NCI-H2107 treated with DMSO at 0.1 percent for 48 hours (cell line): ENCODE measurements at regions not wholly inside any gene's neighbourhood (a gene's known extent, or its start where the extent isn't known, plus 50 kb on each side); places are given as distances from the start of the nearest gene placed in this dataset.
"Not testable (repeated sequence)": the region's sequence is repeated elsewhere in the genome, so short reads cannot be mapped to it uniquely, and the experiment has no call there.

Experiments
- DNase-seq: peaks from one replicate; lab custom pipeline; 2025; ENCODE audit not compliant: unreplicated experiment; lab: John Stamatoyannopoulos, UW

- DNase-seq, result no peak
These were observed 234.3 kb downstream of the ABCC12 start for GRCh38 chr16:47921535-47921934.

- DNase-seq, result no peak
These were observed 235.1 kb downstream of the ABCC12 start for GRCh38 chr16:47920709-47921108.

- no peak for DNase-seq
These were observed 238.7 kb downstream of the ABCC12 start for GRCh38 chr16:47917118-47917517.

GRCh38 chr16:47916266-47916665, 239.5 kb downstream of the ABCC12 start:
- no peak for DNase-seq

GRCh38 chr16:47907109-47907508, 248.7 kb downstream of the ABCC12 start:
- DNase-seq, result no peak

GRCh38 chr16:47905771-47906170, 250.0 kb downstream of the ABCC12 start:
- no peak for DNase-seq

GRCh38 chr16:47904691-47905090, 251.1 kb downstream of the ABCC12 start:
- DNase-seq, result no peak

- no peak for DNase-seq
These were observed 252.3 kb downstream of the ABCC12 start for GRCh38 chr16:47903470-47903869.

- DNase-seq, result not testable (repeated sequence)
These were observed 258.7 kb downstream of the ABCC12 start for GRCh38 chr16:47897105-47897504.

GRCh38 chr16:47895146-47895545, 260.6 kb downstream of the ABCC12 start:
- DNase-seq, result no peak

GRCh38 chr16:47892999-47893398, 262.8 kb downstream of the ABCC12 start:
- DNase-seq, result no peak

GRCh38 chr16:47888734-47889133, 267.1 kb downstream of the ABCC12 start:
- DNase-seq, result no peak

GRCh38 chr16:47888142-47888541, 267.7 kb downstream of the ABCC12 start:
- no peak for DNase-seq

GRCh38 chr16:47887496-47887895, 268.3 kb downstream of the ABCC12 start:
- no peak for DNase-seq

GRCh38 chr16:47886631-47887415, 269.0 kb downstream of the ABCC12 start:
- DNase-seq, result no peak

GRCh38 chr16:47886139-47886538, 269.7 kb downstream of the ABCC12 start:
- DNase-seq, result no peak

GRCh38 chr16:47885489-47885888, 270.3 kb downstream of the ABCC12 start:
- no peak for DNase-seq

GRCh38 chr16:47884116-47884725, 271.6 kb downstream of the ABCC12 start:
- DNase-seq, result no peak

GRCh38 chr16:47881574-47881973, 274.2 kb downstream of the ABCC12 start:
- DNase-seq, result no peak

- no peak for DNase-seq
These were observed 275.1 kb downstream of the ABCC12 start for GRCh38 chr16:47880653-47881052.

- DNase-seq, result no peak
These were observed 278.6 kb downstream of the ABCC12 start for GRCh38 chr16:47877166-47877565.

- no peak for DNase-seq
These were observed 279.3 kb downstream of the ABCC12 start for GRCh38 chr16:47876511-47876910.

GRCh38 chr16:47873434-47873833, 282.4 kb downstream of the ABCC12 start:
- DNase-seq, result no peak
